Kidney (tissue), 13 donors: ENCODE measurements at regions not wholly inside any gene's neighbourhood (a gene's known extent, or its start where the extent isn't known, plus 50 kb on each side); places are given as distances from the start of the nearest gene placed in this dataset.

Experiments
- DNase-seq, 5 donors: peaks; one replicate each; pipeline ENCODE4 v3.0.0-alpha.2; 2013 to 2020
- FAIRE-seq: peaks from 2 replicates; lab custom pipeline; 2012; peaks lifted over from hg19 to GRCh38; lab: Jason Lieb, UNC
- H3K27ac ChIP-seq, 2 donors: one replicate each; pipeline ENCODE4 v1.7.0; 2013; ENCODE audit warnings: low read depth in 2 of 2, low read length in 2 of 2, inconsistent platforms in 1 of 2
- H3K27me3 ChIP-seq: one replicate; pipeline ENCODE4 v1.7.1; 2013; ENCODE audit warnings: low read length, inconsistent platforms; ENCODE audit not compliant: control insufficient read depth, insufficient read depth
- H3K36me3 ChIP-seq, 3 donors: one replicate each; pipeline versions ENCODE4 v1.7.0 to v1.7.1; 2013; ENCODE audit warnings: low read length in 3 of 3, control low read depth in 1 of 3, inconsistent platforms in 1 of 3; ENCODE audit not compliant: insufficient read depth in 3 of 3, control insufficient read depth in 2 of 3
- H3K4me1 ChIP-seq, 3 donors: one replicate each; pipeline versions ENCODE4 v1.7.0 to v1.7.1; 2013; ENCODE audit warnings: low read length in 3 of 3, inconsistent platforms in 1 of 3, low read depth in 1 of 3; ENCODE audit not compliant: control insufficient read depth in 2 of 3, insufficient read depth in 2 of 3
- H3K4me3 ChIP-seq, 3 donors: one replicate each; pipeline versions ENCODE4 v1.7.0 to v1.8.1; 2013; ENCODE audit warnings: low read length in 3 of 3, control low read depth in 1 of 3, inconsistent platforms in 1 of 3
- H3K9ac ChIP-seq, 3 donors: one replicate each; pipeline versions ENCODE4 v1.7.0 to v1.7.1; 2013; ENCODE audit warnings: low read length in 3 of 3, control low read depth in 1 of 3, inconsistent platforms in 1 of 3
- H3K9me3 ChIP-seq, 3 donors: one replicate each; pipeline versions ENCODE4 v1.7.0 to v1.7.1; 2013; ENCODE audit warnings: low read length in 3 of 3, control low read depth in 1 of 3, inconsistent platforms in 1 of 3; ENCODE audit not compliant: control insufficient read depth in 2 of 3, insufficient read depth in 1 of 3
- CTCF ChIP-seq: IDR thresholded peaks from 3 replicates; pipeline ENCODE4 v1.5.1; 2012; ENCODE audit warnings: mild to moderate bottlenecking, moderate library complexity, borderline replicate concordance; ENCODE audit not compliant: insufficient read depth; ENCODE audit errors: extremely low read depth
- intact Hi-C: fragments of 100-400 bp; cut with DNase I; formaldehyde crosslinking; loops from one replicate; pipeline ENCODE4 v1.11.1; 2022
- donor health status: control.
- donor health status: control.
- donor health status: control.
- donor health status: control.
- donor health status: control.
- donor health status: DM: yes; HTN: yes; CAD: no.
- donor health status: Normal renal cell carcinoma (clear cell type).

GRCh38 chr12:60394665-60395064 is 798.8 kb downstream of the SLC16A7 start:
- no peaks in the 10 kb centered on the region for H3K27me3 ChIP-seq
- no peaks in the 10 kb centered on the region for H3K9me3 ChIP-seq
- no peak for TF ChIP-seq CTCF
- DNase-seq, result no peak
- H3K4me3 ChIP-seq, result no peak overlapping the region
- H3K9ac ChIP-seq, result no peak overlapping the region
- H3K36me3 ChIP-seq, result no peaks in the 10 kb centered on the region
- no peak for FAIRE-seq
- intact Hi-C loops, result no loop called here
- no peaks in the 10 kb centered on the region for H3K4me1 ChIP-seq
- H3K27ac ChIP-seq, result no peak overlapping the region

- FAIRE-seq (no peak), DNase-seq (no peak)
- Histone ChIP-seq H3K9ac (no peak overlapping the region), H3K4me1 (no peaks in the 10 kb centered on the region), H3K27me3 (no peaks in the 10 kb centered on the region), H3K36me3 (no peaks in the 10 kb centered on the region), H3K27ac (no peak overlapping the region), H3K4me3 (no peak overlapping the region), H3K9me3 (no peaks in the 10 kb centered on the region)
- intact Hi-C loops, result no loop called here
- no peak for TF ChIP-seq CTCF
Measured at GRCh38 chr12:60398547-60398946, 802.7 kb downstream of the SLC16A7 start.

GRCh38 chr12:60399064-60399463 is 803.2 kb downstream of the SLC16A7 start:
- H3K27me3 ChIP-seq, result no peaks in the 10 kb centered on the region
- H3K4me3 ChIP-seq, result no peak overlapping the region
- FAIRE-seq, result peak; percentile 13
- H3K9me3 ChIP-seq, result no peaks in the 10 kb centered on the region
- H3K36me3 ChIP-seq, result no peaks in the 10 kb centered on the region
- TF ChIP-seq CTCF, result no peak
- DNase-seq, result no peak
- no peak overlapping the region for H3K9ac ChIP-seq
- no peaks in the 10 kb centered on the region for H3K4me1 ChIP-seq
- no peak overlapping the region for H3K27ac ChIP-seq
- intact Hi-C loops, result no loop called here

GRCh38 chr12:60402996-60403395 is 807.2 kb downstream of the SLC16A7 start:
- Histone ChIP-seq H3K36me3 (no peaks in the 10 kb centered on the region), H3K9ac (no peak overlapping the region), H3K27me3 (no peaks in the 10 kb centered on the region), H3K4me1 (no peaks in the 10 kb centered on the region), H3K4me3 (no peak overlapping the region), H3K9me3 (no peaks in the 10 kb centered on the region), H3K27ac (no peak overlapping the region)
- intact Hi-C loops, result no loop called here
- FAIRE-seq (no peak), DNase-seq (no peak)
- no peak for TF ChIP-seq CTCF
